Activated B cell treated with CpG ODN at 0.5 μM for 24 hours (primary cell): ENCODE measurements at regions not wholly inside any gene's neighbourhood (a gene's known extent, or its start where the extent isn't known, plus 50 kb on each side); places are given as distances from the start of the nearest gene placed in this dataset.

ENCODE experiments used
- ATAC-seq: fragments of 200-7000 bp; cut with Tn5 transposase; one replicate; pipeline ENCODE4 v1.10.0; 2021; ENCODE audit warnings: low read depth, mild to moderate bottlenecking, moderate library complexity
- CTCF ChIA-PET: fragments of 350-600 bp; sonication (Branson Sonifier 250); formaldehyde crosslinking; loops from one replicate; lab custom pipeline; 2021; ENCODE audit warnings: antibody characterized with exemption; lab: Charles Lee
- POLR2A ChIA-PET: fragments of 350-600 bp; sonication (Branson Sonifier 250); formaldehyde crosslinking; loops from one replicate; lab custom pipeline; 2021; ENCODE audit warnings: antibody characterized with exemption; lab: Charles Lee
- DNase-seq: peaks from one replicate; pipeline ENCODE4 v3.0.0; 2022
- H3K27ac Mint-ChIP-seq: one replicate; pipeline ENCODE4 v1.8.0; 2020; ENCODE audit warnings: mixed read lengths
- H3K27me3 Mint-ChIP-seq: one replicate; pipeline ENCODE4 v1.8.0; 2021; ENCODE audit warnings: mixed read lengths
- H3K36me3 Mint-ChIP-seq: one replicate; pipeline ENCODE4 v1.8.0; 2021; ENCODE audit warnings: low read depth, mixed read lengths
- H3K4me1 Mint-ChIP-seq: one replicate; pipeline ENCODE4 v1.8.0; 2021; ENCODE audit warnings: mixed read lengths
- H3K4me3 Mint-ChIP-seq: one replicate; pipeline ENCODE4 v1.8.0; 2020; ENCODE audit warnings: mild to moderate bottlenecking, mixed read lengths
- H3K9me3 Mint-ChIP-seq: one replicate; pipeline ENCODE4 v1.8.0; 2020; ENCODE audit warnings: mixed read lengths
- intact Hi-C: fragments of 100-400 bp; cut with micrococcal nuclease; formaldehyde crosslinking; loops from one replicate; pipeline ENCODE4 v1.15.1; 2024
- TF ChIP-seq, protein P1 (sequence below): fragments of 200-600 bp; IDR thresholded peaks from one replicate; pipeline ENCODE4 v1.8.0; 2022; ENCODE audit warnings: antibody characterized with exemption, mild to moderate bottlenecking

- H3K4me1 Mint-ChIP-seq, result no peaks in the 10 kb centered on the region
- no peak for ATAC-seq
- no peak overlapping the region for H3K27ac Mint-ChIP-seq
- TF ChIP-seq, protein P1, sequence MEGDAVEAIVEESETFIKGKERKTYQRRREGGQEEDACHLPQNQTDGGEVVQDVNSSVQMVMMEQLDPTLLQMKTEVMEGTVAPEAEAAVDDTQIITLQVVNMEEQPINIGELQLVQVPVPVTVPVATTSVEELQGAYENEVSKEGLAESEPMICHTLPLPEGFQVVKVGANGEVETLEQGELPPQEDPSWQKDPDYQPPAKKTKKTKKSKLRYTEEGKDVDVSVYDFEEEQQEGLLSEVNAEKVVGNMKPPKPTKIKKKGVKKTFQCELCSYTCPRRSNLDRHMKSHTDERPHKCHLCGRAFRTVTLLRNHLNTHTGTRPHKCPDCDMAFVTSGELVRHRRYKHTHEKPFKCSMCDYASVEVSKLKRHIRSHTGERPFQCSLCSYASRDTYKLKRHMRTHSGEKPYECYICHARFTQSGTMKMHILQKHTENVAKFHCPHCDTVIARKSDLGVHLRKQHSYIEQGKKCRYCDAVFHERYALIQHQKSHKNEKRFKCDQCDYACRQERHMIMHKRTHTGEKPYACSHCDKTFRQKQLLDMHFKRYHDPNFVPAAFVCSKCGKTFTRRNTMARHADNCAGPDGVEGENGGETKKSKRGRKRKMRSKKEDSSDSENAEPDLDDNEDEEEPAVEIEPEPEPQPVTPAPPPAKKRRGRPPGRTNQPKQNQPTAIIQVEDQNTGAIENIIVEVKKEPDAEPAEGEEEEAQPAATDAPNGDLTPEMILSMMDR, result no peak
- H3K27me3 Mint-ChIP-seq, result no peaks in the 10 kb centered on the region
- ChIA-PET CTCF (no interaction called here), POLR2A (no interaction called here)
- H3K4me3 Mint-ChIP-seq, result no peak overlapping the region
- peaks cover 5% of the 10 kb centered on the region for H3K9me3 Mint-ChIP-seq
- H3K36me3 Mint-ChIP-seq, result no peaks in the 10 kb centered on the region
- intact Hi-C loops, result no loop called here
- DNase-seq, result no peak
Measured at GRCh38 chr15:95557226-95558046, 773.1 kb upstream of the NR2F2 start.

DNA sequence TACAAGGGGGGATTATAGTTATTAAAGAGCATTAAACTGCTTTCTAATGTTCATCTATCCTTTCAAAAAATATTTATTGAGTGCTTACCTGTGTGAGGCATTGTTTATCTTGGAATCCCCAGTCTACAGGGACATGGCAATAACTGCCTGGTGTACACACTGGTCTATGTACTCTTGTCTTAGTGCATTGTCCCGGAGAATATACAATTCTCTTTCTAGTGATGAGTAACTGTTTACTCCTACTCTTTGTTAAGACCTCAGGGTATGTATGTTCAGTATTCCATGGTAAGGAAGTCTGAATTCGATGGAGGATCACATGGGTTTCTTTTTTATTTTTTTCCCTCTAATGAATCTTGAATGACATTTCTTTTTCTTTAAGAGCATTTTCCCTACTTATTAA is 772.4 kb upstream of the NR2F2 start:
- H3K4me3 Mint-ChIP-seq, result no peak overlapping the region
- H3K36me3 Mint-ChIP-seq, result no peaks in the 10 kb centered on the region
- ATAC-seq, result no peak
- TF ChIP-seq, protein P1, result no peak
- peaks cover 5% of the 10 kb centered on the region for H3K9me3 Mint-ChIP-seq
- ChIA-PET CTCF (no interaction called here), POLR2A (no interaction called here)
- H3K27ac Mint-ChIP-seq, result no peak overlapping the region
- no peaks in the 10 kb centered on the region for H3K4me1 Mint-ChIP-seq
- no peak for DNase-seq
- H3K27me3 Mint-ChIP-seq, result no peaks in the 10 kb centered on the region
- intact Hi-C loops, result no loop called here

DNA sequence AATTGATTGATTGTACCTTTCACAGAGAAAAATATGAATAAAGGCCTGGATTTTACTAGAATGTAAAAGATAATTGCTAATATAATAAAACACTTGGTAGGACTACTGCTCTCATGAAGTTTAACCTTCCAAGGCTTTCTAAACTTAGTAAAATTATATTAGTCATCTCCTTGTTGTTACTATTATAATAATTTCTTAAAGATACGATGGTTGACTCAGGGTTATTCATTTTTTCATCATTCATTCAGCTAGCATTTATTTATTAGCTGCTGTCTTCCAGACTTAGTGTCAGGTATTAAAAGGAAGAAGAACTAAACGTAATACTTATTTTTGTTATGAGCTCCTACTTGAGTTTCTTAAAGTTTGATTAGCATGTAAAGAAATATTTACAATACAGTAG is 771.6 kb upstream of the NR2F2 start:
- Mint-ChIP-seq H3K27me3 (no peaks in the 10 kb centered on the region), H3K27ac (no peak overlapping the region), H3K9me3 (peaks cover 5% of the 10 kb centered on the region), H3K4me3 (no peak overlapping the region), H3K36me3 (no peaks in the 10 kb centered on the region), H3K4me1 (no peaks in the 10 kb centered on the region)
- ATAC-seq (no peak), DNase-seq (no peak)
- TF ChIP-seq, protein P1, result no peak
- intact Hi-C loops, result no loop called here
- CTCF ChIA-PET, result no interaction called here
- POLR2A ChIA-PET, result no interaction called here

- ATAC-seq (no peak), DNase-seq (no peak)
- ChIA-PET CTCF (no interaction called here), POLR2A (no interaction called here)
- Mint-ChIP-seq H3K4me1 (no peaks in the 10 kb centered on the region), H3K27me3 (no peaks in the 10 kb centered on the region), H3K9me3 (peaks cover 5% of the 10 kb centered on the region), H3K4me3 (no peak overlapping the region), H3K36me3 (no peaks in the 10 kb centered on the region), H3K27ac (no peak overlapping the region)
- TF ChIP-seq, protein P1, result no peak
- intact Hi-C loops, result no loop called here
Measured at GRCh38 chr15:95559875-95560394, 770.6 kb upstream of the NR2F2 start.

GRCh38 chr15:95561463-95561862 is 769.0 kb upstream of the NR2F2 start:
- no peak overlapping the region for H3K27ac Mint-ChIP-seq
- ATAC-seq (no peak), DNase-seq (no peak)
- H3K4me1 Mint-ChIP-seq, result no peaks in the 10 kb centered on the region
- no peak overlapping the region for H3K4me3 Mint-ChIP-seq
- ChIA-PET POLR2A (no interaction called here), CTCF (no interaction called here)
- TF ChIP-seq, protein P1, result no peak
- no peaks in the 10 kb centered on the region for H3K27me3 Mint-ChIP-seq
- H3K36me3 Mint-ChIP-seq, result no peaks in the 10 kb centered on the region
- H3K9me3 Mint-ChIP-seq, result peaks cover 5% of the 10 kb centered on the region
- intact Hi-C loops, result no loop called here
